DND-41 (cell line): ENCODE measurements at regions not wholly inside any gene's neighbourhood (a gene's known extent, or its start where the extent isn't known, plus 50 kb on each side); places are given as distances from the start of the nearest gene placed in this dataset.

Experiments used
- EZH2 ChIP-seq: IDR thresholded peaks from 3 replicates; pipeline ENCODE4 v1.6.1; 2012; ENCODE audit warnings: borderline replicate concordance, low read depth, mild to moderate bottlenecking, moderate library complexity, low read length, inconsistent platforms; ENCODE audit not compliant: severe bottlenecking
- TF ChIP-seq, protein P1 (sequence below): IDR thresholded peaks from 2 replicates; pipeline ENCODE4 v1.5.1; 2012; ENCODE audit warnings: borderline replicate concordance, low read length, moderate library complexity, mild to moderate bottlenecking; ENCODE audit not compliant: poor library complexity, severe bottlenecking; ENCODE audit errors: extremely low read depth

DNA sequence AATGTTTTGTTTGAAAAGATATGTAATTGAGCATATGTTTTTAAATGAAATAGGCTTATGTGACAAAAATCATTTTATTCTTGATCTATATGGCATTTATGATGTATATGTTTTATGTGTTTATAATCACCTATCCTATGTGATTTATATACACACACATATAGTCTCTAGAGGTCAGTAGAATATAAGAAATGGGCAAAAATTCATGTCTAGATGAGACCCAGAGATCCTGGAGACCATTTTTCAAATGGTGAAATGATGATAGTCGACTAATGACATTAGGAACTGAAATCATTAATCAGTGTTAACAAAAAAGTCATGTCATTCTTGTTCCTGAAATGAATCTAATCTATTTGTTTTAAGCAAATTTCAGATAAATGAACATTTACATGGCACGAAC lies 709.2 kb upstream of the WWC1 start:
- TF ChIP-seq, protein P1, sequence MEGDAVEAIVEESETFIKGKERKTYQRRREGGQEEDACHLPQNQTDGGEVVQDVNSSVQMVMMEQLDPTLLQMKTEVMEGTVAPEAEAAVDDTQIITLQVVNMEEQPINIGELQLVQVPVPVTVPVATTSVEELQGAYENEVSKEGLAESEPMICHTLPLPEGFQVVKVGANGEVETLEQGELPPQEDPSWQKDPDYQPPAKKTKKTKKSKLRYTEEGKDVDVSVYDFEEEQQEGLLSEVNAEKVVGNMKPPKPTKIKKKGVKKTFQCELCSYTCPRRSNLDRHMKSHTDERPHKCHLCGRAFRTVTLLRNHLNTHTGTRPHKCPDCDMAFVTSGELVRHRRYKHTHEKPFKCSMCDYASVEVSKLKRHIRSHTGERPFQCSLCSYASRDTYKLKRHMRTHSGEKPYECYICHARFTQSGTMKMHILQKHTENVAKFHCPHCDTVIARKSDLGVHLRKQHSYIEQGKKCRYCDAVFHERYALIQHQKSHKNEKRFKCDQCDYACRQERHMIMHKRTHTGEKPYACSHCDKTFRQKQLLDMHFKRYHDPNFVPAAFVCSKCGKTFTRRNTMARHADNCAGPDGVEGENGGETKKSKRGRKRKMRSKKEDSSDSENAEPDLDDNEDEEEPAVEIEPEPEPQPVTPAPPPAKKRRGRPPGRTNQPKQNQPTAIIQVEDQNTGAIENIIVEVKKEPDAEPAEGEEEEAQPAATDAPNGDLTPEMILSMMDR, result no peak
- no peak for TF ChIP-seq EZH2
